GM12891 (cell line): ENCODE measurements at regions not wholly inside any gene's neighbourhood (a gene's known extent, or its start where the extent isn't known, plus 50 kb on each side); places are given as distances from the start of the nearest gene placed in this dataset.
A peak's percentile ranks its signal among the peaks of the same experiment; 100 is the strongest.

ENCODE experiments used
- DNase-seq: peaks from one replicate; pipeline ENCODE4 v3.0.0; 2011; ENCODE audit warnings: low spot score; ENCODE audit not compliant: insufficient read length
- FAIRE-seq: peaks from 2 replicates; lab custom pipeline; 2011; peaks lifted over from hg19 to GRCh38; lab: Jason Lieb, UNC
- PAX5 ChIP-seq: IDR thresholded peaks from 2 replicates; pipeline ENCODE4 v1.6.1; 2011; ENCODE audit warnings: low read length, moderate library complexity, mild to moderate bottlenecking; ENCODE audit not compliant: insufficient read depth, severe bottlenecking
- POLR2A ChIP-seq: IDR thresholded peaks from 2 replicates; pipeline ENCODE4 v1.6.1; 2011; ENCODE audit warnings: low read depth, low read length, control low read depth
- POLR2AphosphoS5 ChIP-seq: IDR thresholded peaks from 2 replicates; pipeline ENCODE4 v1.6.1; 2011; ENCODE audit warnings: low read depth, low read length, control low read depth
- POU2F2 ChIP-seq: IDR thresholded peaks from 2 replicates; pipeline ENCODE4 v1.6.1; 2011; ENCODE audit warnings: low read depth, mild to moderate bottlenecking, control low read depth, low read length, moderate library complexity
- SPI1 ChIP-seq: IDR thresholded peaks from 2 replicates; pipeline ENCODE4 v1.6.1; 2011; ENCODE audit warnings: low read depth, low read length, control low read depth
- TAF1 ChIP-seq: IDR thresholded peaks from 2 replicates; pipeline ENCODE4 v1.6.1; 2011; ENCODE audit warnings: low read depth, low read length, control low read depth

GRCh38 chr5:125214080-125214479 is 467.6 kb upstream of the ZNF608 start:
- no peak for DNase-seq
- FAIRE-seq = no peak
- peak; percentile 46; the same call in 1 of the 2 replicates for TF ChIP-seq SPI1
- no peak for TF ChIP-seq TAF1

- FAIRE-seq = no peak
- TF ChIP-seq TAF1 (no peak), POU2F2 (no peak), PAX5 (no peak), SPI1 (no peak), POLR2AphosphoS5 (no peak)
Measured at GRCh38 chr5:125215593-125215992, 469.2 kb upstream of the ZNF608 start.

GRCh38 chr5:125219710-125220109 is 473.3 kb upstream of the ZNF608 start:
- FAIRE-seq (no peak), DNase-seq (no peak)
- no peak for TF ChIP-seq POU2F2
- no peak for TF ChIP-seq POLR2AphosphoS5
- TF ChIP-seq PAX5 = no peak
- no peak for TF ChIP-seq POLR2A
- TF ChIP-seq SPI1 = no peak
- TF ChIP-seq TAF1 = no peak

More at GRCh38 chr5:125215593-125215992, 469.2 kb upstream of the ZNF608 start:
- DNase-seq = no peak

GRCh38 chr5:125220284-125220683 is 473.8 kb upstream of the ZNF608 start:
- FAIRE-seq (no peak), DNase-seq (no peak)
- TF ChIP-seq TAF1 (no peak), PAX5 (no peak), POLR2A (no peak), POLR2AphosphoS5 (no peak), POU2F2 (no peak), SPI1 (no peak)

GRCh38 chr5:125222597-125223240 is 476.3 kb upstream of the ZNF608 start:
- TF ChIP-seq POLR2A (no peak), SPI1 (no peak), PAX5 (no peak), POU2F2 (no peak), TAF1 (no peak), POLR2AphosphoS5 (no peak)
- no peak for DNase-seq
- no peak for FAIRE-seq

GRCh38 chr5:125225424-125225823 is 479.0 kb upstream of the ZNF608 start:
- TF ChIP-seq POLR2A (no peak), TAF1 (no peak), POU2F2 (no peak), SPI1 (no peak), PAX5 (no peak), POLR2AphosphoS5 (no peak)
- no peak for FAIRE-seq

GRCh38 chr5:125226825-125227224 is 480.4 kb upstream of the ZNF608 start:
- TF ChIP-seq POLR2AphosphoS5 (no peak), POU2F2 (no peak), POLR2A (no peak), TAF1 (no peak), SPI1 (no peak), PAX5 (no peak)
- DNase-seq (no peak), FAIRE-seq (no peak)

More at GRCh38 chr5:125225424-125225823, 479.0 kb upstream of the ZNF608 start:
- DNase-seq = no peak

- FAIRE-seq = no peak
Measured at GRCh38 chr5:125227333-125228095, 481.1 kb upstream of the ZNF608 start.

GRCh38 chr5:125228363-125229070 is 482.1 kb upstream of the ZNF608 start:
- FAIRE-seq (no peak), DNase-seq (no peak)
- no peak for TF ChIP-seq POLR2A

More at GRCh38 chr5:125227333-125228095, 481.1 kb upstream of the ZNF608 start:
- DNase-seq = no peak
- TF ChIP-seq POLR2AphosphoS5 = no peak
- TF ChIP-seq SPI1 = no peak
- TF ChIP-seq PAX5 = no peak
- TF ChIP-seq TAF1 = no peak
- no peak for TF ChIP-seq POLR2A
- TF ChIP-seq POU2F2 = no peak
